RWPE1 (cell line): ENCODE measurements at regions not wholly inside any gene's neighbourhood (a gene's known extent, or its start where the extent isn't known, plus 50 kb on each side); places are given as distances from the start of the nearest gene placed in this dataset.

Source experiments
- CTCF ChIA-PET: fragments of 350-600 bp; sonication (Branson Sonifier 250); formaldehyde crosslinking; extraction: SDS; loops from one replicate; lab custom pipeline; 2021; lab: Yijun Ruan, JAX
- POLR2A ChIA-PET: fragments of 400-600 bp; formaldehyde crosslinking; extraction: SDS; loops from one replicate; lab custom pipeline; 2020; ENCODE audit warnings: antibody characterized with exemption; ENCODE audit not compliant: low non-redundant PET; lab: Yijun Ruan, JAX
- DNase-seq: peaks from one replicate; pipeline ENCODE4 v3.0.0; 2012; ENCODE audit warnings: low spot score
- H3K27ac ChIP-seq: fragments of 450-650 bp; 2 replicates; pipeline ENCODE4 v1.5.1; 2017
- CTCF ChIP-seq: fragments of 450-650 bp; conservative IDR thresholded peaks from 2 replicates; pipeline ENCODE4 v1.5.1; 2017; ENCODE audit warnings: low read depth, mild to moderate bottlenecking

- peak; percentile 37 for TF ChIP-seq CTCF
- H3K27ac ChIP-seq = peak overlapping the region; percentile 97
- ChIA-PET CTCF (interaction anchor here (0.7 kb wide), 2 partner anchors 26 to 379 kb away, joined by 3 read pairs; no protein-coding TSS in a partner anchor), POLR2A (interaction anchor here (0.6 to 3.8 kb wide), 14 partner anchors 10 to 1606 kb away, joined by 3 to 39 read pairs (median 6); a partner anchor contains a TSS)
- DNase-seq = no peak
Observed at GRCh38 chr6:26216886-26217713, 129.9 kb downstream of the HFE start.

GRCh38 chr6:26217714-26218075, 130.5 kb downstream of the HFE start:
- no peak for DNase-seq
- CTCF ChIA-PET = interaction anchor here (0.7 kb wide), 1 partner anchor 378 kb away, joined by 3 read pairs; no protein-coding TSS in a partner anchor

GRCh38 chr6:26218824-26219223, 131.6 kb downstream of the HFE start:
- POLR2A ChIA-PET = interaction anchor here (3.8 kb wide), 1 partner anchor 53 kb away, joined by 39 read pairs; a partner anchor contains a TSS
- no peak for DNase-seq
- TF ChIP-seq CTCF = no peak
- H3K27ac ChIP-seq = peak overlapping the region; percentile 97
- CTCF ChIA-PET = interaction anchor here (0.6 kb wide), 1 partner anchor 16 kb away, joined by 3 read pairs; no protein-coding TSS in a partner anchor

More at GRCh38 chr6:26217714-26218075, 130.5 kb downstream of the HFE start:
- H3K27ac ChIP-seq = peak overlapping the region; percentile 97
- POLR2A ChIA-PET = interaction anchor here (0.6 to 3.8 kb wide), 4 partner anchors 16 to 191 kb away, joined by 3 to 39 read pairs (median 14); a partner anchor contains a TSS
- TF ChIP-seq CTCF = no peak

GRCh38 chr6:26220145-26220970, 133.1 kb downstream of the HFE start:
- no peak for TF ChIP-seq CTCF
- ChIA-PET POLR2A (interaction anchor here (0.5 kb wide), 1 partner anchor 13 kb away, joined by 3 read pairs; no protein-coding TSS in a partner anchor), CTCF (no interaction called here)
- no peak overlapping the region for H3K27ac ChIP-seq
- no peak for DNase-seq

- ChIA-PET POLR2A (interaction anchor here (0.5 kb wide), 1 partner anchor 13 kb away, joined by 3 read pairs; no protein-coding TSS in a partner anchor), CTCF (no interaction called here)
- DNase-seq = no peak
- no peak for TF ChIP-seq CTCF
- H3K27ac ChIP-seq = no peak overlapping the region
Observed at GRCh38 chr6:26221186-26221585, 134.0 kb downstream of the HFE start.

GRCh38 chr6:26222571-26222970, 135.3 kb downstream of the HFE start:
- DNase-seq = no peak
- ChIA-PET POLR2A (interaction anchor here (1.8 to 1.9 kb wide), 2 partner anchors 11 to 28 kb away, joined by 5 to 6 read pairs; a partner anchor contains a TSS), CTCF (no interaction called here)
- H3K27ac ChIP-seq = peak overlapping the region; percentile 71
- no peak for TF ChIP-seq CTCF
